Neuronal stem cell (in vitro differentiated cells): ENCODE measurements at regions not wholly inside any gene's neighbourhood (a gene's known extent, or its start where the extent isn't known, plus 50 kb on each side); places are given as distances from the start of the nearest gene placed in this dataset.
A peak's percentile ranks its signal among the peaks of the same experiment; 100 is the strongest.

Experiments
- DNase-seq: peaks from one replicate; pipeline ENCODE4 v3.0.0-alpha.2; 2013; ENCODE audit warnings: low spot score
- H2AFZ ChIP-seq: one replicate; pipeline ENCODE4 v1.6.1; 2013; ENCODE audit warnings: mild to moderate bottlenecking, low read length, inconsistent platforms
- H2AK5ac ChIP-seq: 2 replicates; pipeline ENCODE4 v1.6.1; 2013; ENCODE audit warnings: low read depth, mild to moderate bottlenecking, inconsistent platforms, low read length, moderate library complexity, mixed read lengths
- H2BK120ac ChIP-seq: 2 replicates; pipeline ENCODE4 v1.6.1; 2013; ENCODE audit warnings: low read depth, mild to moderate bottlenecking, inconsistent platforms, low read length, moderate library complexity, mixed read lengths
- H2BK12ac ChIP-seq: one replicate; pipeline ENCODE4 v1.6.1; 2013; ENCODE audit warnings: low read length, inconsistent platforms
- H2BK15ac ChIP-seq: 2 replicates; pipeline ENCODE4 v1.6.1; 2013; ENCODE audit warnings: mild to moderate bottlenecking, low read length, inconsistent platforms, mixed read lengths
- H2BK5ac ChIP-seq: one replicate; pipeline ENCODE4 v1.6.1; 2013; ENCODE audit warnings: inconsistent platforms, mild to moderate bottlenecking, low read length, moderate library complexity
- H3K14ac ChIP-seq: one replicate; pipeline ENCODE4 v1.6.1; 2013; ENCODE audit warnings: low read length, inconsistent platforms
- H3K18ac ChIP-seq: 2 replicates; pipeline ENCODE4 v1.6.1; 2013; ENCODE audit warnings: low read length, inconsistent platforms
- H3K23ac ChIP-seq: 2 replicates; pipeline ENCODE4 v1.6.1; 2013; ENCODE audit warnings: low read depth, mild to moderate bottlenecking, mixed read lengths, low read length, inconsistent platforms; ENCODE audit not compliant: poor library complexity
- H3K27ac ChIP-seq: replicated peaks from 3 replicates; pipeline ENCODE4 v1.5.1; 2013; ENCODE audit warnings: low read length, inconsistent platforms
- H3K27me3 ChIP-seq, 3 experiments: 2 replicates each; pipeline ENCODE4 v1.6.1; 2013; ENCODE audit warnings: low read length in 3 of 3, mild to moderate bottlenecking in 2 of 3, inconsistent platforms in 1 of 3, low read depth in 1 of 3, mixed read lengths in 1 of 3, moderate library complexity in 1 of 3; ENCODE audit not compliant: control insufficient read depth in 3 of 3, insufficient read depth in 3 of 3
- H3K36me3 ChIP-seq, 2 donors: replicated peaks in 1 of 2; 2 replicates each; pipeline ENCODE4 v1.6.1; 2013; ENCODE audit warnings: low read length in 2 of 2; ENCODE audit not compliant: control insufficient read depth in 2 of 2, insufficient read depth in 2 of 2
- H3K4ac ChIP-seq: 2 replicates; pipeline ENCODE4 v1.6.1; 2013; ENCODE audit warnings: inconsistent platforms, mild to moderate bottlenecking, low read length, moderate library complexity
- H3K4me1 ChIP-seq, 2 donors: 1 replicate in 1 of 2; 2 replicates in 1 of 2; pipeline ENCODE4 v1.6.1; 2013; ENCODE audit warnings: low read length in 2 of 2, low read depth in 1 of 2; ENCODE audit not compliant: control insufficient read depth in 2 of 2, insufficient read depth in 1 of 2
- H3K4me2 ChIP-seq: one replicate; pipeline ENCODE4 v1.6.1; 2013; ENCODE audit warnings: mild to moderate bottlenecking, low read length, inconsistent platforms; ENCODE audit not compliant: insufficient read depth, poor library complexity, severe bottlenecking
- H3K4me3 ChIP-seq, 2 donors: 2 replicates each; pipeline ENCODE4 v1.5.1; 2013; ENCODE audit warnings: low read length in 2 of 2, mild to moderate bottlenecking in 2 of 2, inconsistent platforms in 1 of 2, moderate library complexity in 1 of 2
- H3K79me1 ChIP-seq: one replicate; pipeline ENCODE4 v1.6.1; 2013; ENCODE audit warnings: low read depth, mild to moderate bottlenecking, inconsistent platforms, low read length, moderate library complexity
- H3K9ac ChIP-seq: one replicate; pipeline ENCODE4 v1.6.1; 2013; ENCODE audit warnings: mild to moderate bottlenecking, low read depth, low read length, inconsistent platforms; ENCODE audit not compliant: poor library complexity
- H3K9me3 ChIP-seq, 2 donors: replicated peaks in 1 of 2; 2 replicates each; pipeline versions ENCODE3 to v1.6.1; 2013; ENCODE audit warnings: low read length in 2 of 2, mild to moderate bottlenecking in 2 of 2, inconsistent platforms in 1 of 2, low read depth in 1 of 2, mixed read lengths in 1 of 2, moderate library complexity in 1 of 2; ENCODE audit not compliant: control insufficient read depth in 2 of 2, insufficient read depth in 1 of 2
- H4K8ac ChIP-seq: one replicate; pipeline ENCODE4 v1.6.1; 2013; ENCODE audit warnings: low read depth, mild to moderate bottlenecking, inconsistent platforms, low read length, moderate library complexity
- H4K91ac ChIP-seq: one replicate; pipeline ENCODE4 v1.6.1; 2013; ENCODE audit warnings: low read length, low read depth, mild to moderate bottlenecking, inconsistent platforms; ENCODE audit not compliant: poor library complexity
- WGBS, 2 donors: extraction: QIAGEN DNeasy Blood & Tissue Kit; methylation state at CpG; one replicate each; pipeline ENCODE4 v1.1.7; 2013; ENCODE audit warnings: missing lambda C conversion rate in 2 of 2, mixed read lengths in 1 of 2; ENCODE audit not compliant: insufficient read length in 2 of 2, insufficient replicate concordance in 1 of 2; ENCODE audit errors: extremely low coverage in 2 of 2; 5-methylcytosine and 5-hydroxymethylcytosine counted together

GRCh38 chr4:112942997-112943396, 106.5 kb upstream of the ANK2 start:
- Histone ChIP-seq H3K36me3 (no peaks in the 10 kb centered on the region), H3K4me1 (no peaks in the 10 kb centered on the region), H4K91ac (no peak overlapping the region), H3K23ac (no peak overlapping the region), H3K27ac (no peak overlapping the region), H2AFZ (no peak overlapping the region), H2BK5ac (no peak overlapping the region), H3K14ac (no peak overlapping the region), H3K27me3 (no peaks in the 10 kb centered on the region), H2BK15ac (no peak overlapping the region), H2BK120ac (no peak overlapping the region), H2AK5ac (no peak overlapping the region), H3K4me3 (no peak overlapping the region), H3K79me1 (no peaks in the 10 kb centered on the region), H3K18ac (no peak overlapping the region), H3K4ac (no peak overlapping the region), H2BK12ac (no peak overlapping the region), H3K9me3 (no peaks in the 10 kb centered on the region), H3K9ac (no peak overlapping the region), H3K4me2 (no peak overlapping the region), H4K8ac (no peak overlapping the region)
- DNase-seq = no peak
- no CpG with 5 or more reads among the region's 2 CpGs for WGBS, 2 donors

GRCh38 chr4:112944006-112944405, 105.4 kb upstream of the ANK2 start:
- Histone ChIP-seq H2BK5ac (no peak overlapping the region), H3K27me3 (no peaks in the 10 kb centered on the region), H3K23ac (no peak overlapping the region), H3K36me3 (no peaks in the 10 kb centered on the region), H3K18ac (no peak overlapping the region), H2BK15ac (no peak overlapping the region), H3K4me3 (no peak overlapping the region), H2BK12ac (no peak overlapping the region), H2AK5ac (no peak overlapping the region), H2AFZ (no peak overlapping the region), H3K4ac (no peak overlapping the region), H3K79me1 (no peaks in the 10 kb centered on the region), H2BK120ac (no peak overlapping the region), H4K8ac (no peak overlapping the region), H3K9ac (no peak overlapping the region), H3K27ac (no peak overlapping the region), H3K14ac (no peak overlapping the region), H3K4me2 (no peak overlapping the region), H3K4me1 (no peaks in the 10 kb centered on the region), H4K91ac (no peak overlapping the region), H3K9me3 (no peaks in the 10 kb centered on the region)
- no peak for DNase-seq

- no peak overlapping the region for H2AFZ ChIP-seq
- no CpG with 5 or more reads among the region's 7 CpGs for WGBS, 2 donors
- H4K91ac ChIP-seq = no peak overlapping the region
- no peak overlapping the region for H2BK12ac ChIP-seq
- H2BK5ac ChIP-seq = no peak overlapping the region
- H3K79me1 ChIP-seq = no peaks in the 10 kb centered on the region
- no peak overlapping the region for H3K9ac ChIP-seq
- no peaks in the 10 kb centered on the region for H3K36me3 ChIP-seq
- H2BK120ac ChIP-seq = no peak overlapping the region
- H3K9me3 ChIP-seq = no peaks in the 10 kb centered on the region
- no peak overlapping the region for H3K23ac ChIP-seq
- H3K27me3 ChIP-seq = no peaks in the 10 kb centered on the region
- no peak overlapping the region for H3K4me3 ChIP-seq
- peak overlapping the region; percentile 11 for H2AK5ac ChIP-seq
- no peaks in the 10 kb centered on the region for H3K4me1 ChIP-seq
- no peak overlapping the region for H3K4me2 ChIP-seq
- H3K4ac ChIP-seq = no peak overlapping the region
- no peak overlapping the region for H3K27ac ChIP-seq
- DNase-seq = no peak
- no peak overlapping the region for H3K18ac ChIP-seq
- H3K14ac ChIP-seq = no peak overlapping the region
- no peak overlapping the region for H4K8ac ChIP-seq
- H2BK15ac ChIP-seq = no peak overlapping the region
Measured at GRCh38 chr4:112946127-112946526, 103.3 kb upstream of the ANK2 start.

DNA sequence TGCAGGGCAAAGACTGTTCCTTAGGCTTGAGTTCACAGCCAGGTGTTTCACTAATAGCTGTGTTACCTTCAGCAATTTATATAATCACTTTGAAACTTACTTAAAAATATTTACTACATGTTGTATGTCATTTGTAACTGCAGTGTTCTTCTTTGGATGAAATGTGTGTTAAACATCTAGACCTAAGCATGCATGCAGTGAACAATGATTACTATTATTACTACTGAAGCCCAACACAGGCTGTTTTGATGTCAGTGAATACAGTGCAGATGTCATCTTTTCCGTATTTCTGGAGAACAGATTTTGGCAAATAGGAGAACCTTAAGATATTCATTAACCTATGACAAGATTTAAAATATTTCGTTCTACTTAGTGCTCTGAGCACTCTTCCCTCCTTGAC, 101.8 kb upstream of the ANK2 start:
- no peak overlapping the region for H2BK120ac ChIP-seq

More for the DNA sequence above, 101.8 kb upstream of the ANK2 start:
- Histone ChIP-seq H3K4me2 (no peak overlapping the region), H3K36me3 (no peaks in the 10 kb centered on the region), H3K4me1 (no peaks in the 10 kb centered on the region), H3K9ac (no peak overlapping the region), H3K23ac (no peak overlapping the region), H4K91ac (no peak overlapping the region), H3K27ac (no peak overlapping the region), H3K79me1 (no peaks in the 10 kb centered on the region), H2AFZ (no peak overlapping the region), H3K4ac (no peak overlapping the region), H3K18ac (no peak overlapping the region), H2BK5ac (no peak overlapping the region), H3K9me3 (no peaks in the 10 kb centered on the region), H3K4me3 (no peak overlapping the region), H2BK15ac (no peak overlapping the region), H3K27me3 (no peaks in the 10 kb centered on the region), H3K14ac (no peak overlapping the region), H4K8ac (no peak overlapping the region), H2AK5ac (no peak overlapping the region), H2BK12ac (no peak overlapping the region)
- no CpG with 5 or more reads among the region's 2 CpGs for WGBS, 2 donors
- no peak for DNase-seq
